ENCODE measurements at regions not wholly inside any gene's neighbourhood (a gene's known extent, or its start where the extent isn't known, plus 50 kb on each side); places are given as distances from the start of the nearest gene placed in this dataset.

GRCh38 chr5:162299793-162300192, 232.2 kb downstream of the GABRG2 start:
- H3K36me3 Mint-ChIP-seq (ENCODE audit: low read depth), result no peaks in the 10 kb centered on the region
- H3K4me1 Mint-ChIP-seq, result peaks cover 3% of the 10 kb centered on the region; the same call in 1 of the 3 replicates
- peaks cover 9% of the 10 kb centered on the region for H3K9me3 Mint-ChIP-seq
- Histone ChIP-seq H3K4me1 (ENCODE audit: insufficient read depth) (no peaks in the 10 kb centered on the region), H3K27me3 (ENCODE audit: insufficient read depth) (no peaks in the 10 kb centered on the region), H4K20me1 (replicated peaks; ENCODE audit: insufficient read depth) (no peaks in the 10 kb centered on the region), H3K4me3 (no peak overlapping the region), H3F3A (replicated peaks; ENCODE audit: low read depth) (no peaks in the 10 kb centered on the region), H3K79me2 (replicated peaks; ENCODE audit: insufficient read depth) (no peaks in the 10 kb centered on the region), H3K36me3 (ENCODE audit: insufficient read depth) (no peaks in the 10 kb centered on the region), H3K4me2 (no peak overlapping the region), H3K9me2 (ENCODE audit: insufficient read depth) (0 out of 2 replicates have a peak, but pooled peaks cover 4% of the 10 kb centered on the region), H3K27ac (ENCODE audit: low read depth) (no peak overlapping the region), H2AFZ (no peak overlapping the region)
- no peak overlapping the region for H3K27ac Mint-ChIP-seq
- DNase-seq (ENCODE audit: low spot score), result no peak
- H3K4me3 Mint-ChIP-seq, result no peak overlapping the region
- no peaks in the 10 kb centered on the region for H3K27me3 Mint-ChIP-seq (ENCODE audit: insufficient read depth, low read depth, poor library complexity)
- TF ChIP-seq POLR2AphosphoS5 (IDR thresholded peaks at IDR 0.05; ENCODE audit: low read depth), result no peak
- no peak for TF ChIP-seq EZH2 (IDR thresholded peaks at IDR 0.05; ENCODE audit: low read depth, unreplicated experiment)
- no peak for TF ChIP-seq ETS1 (IDR thresholded peaks at IDR 0.05)
- no peak for TF ChIP-seq NANOG (IDR thresholded peaks at IDR 0.05; ENCODE audit: borderline replicate concordance)
- no peak for TF ChIP-seq ZNF114 (CRISPR knock-in tag; IDR thresholded peaks at IDR 0.05)
- no peak for TF ChIP-seq EZH2phosphoT487 (IDR thresholded peaks at IDR 0.05; ENCODE audit: unreplicated experiment)
- no peak for TF ChIP-seq CREB1 (CRISPR knock-in tag; IDR thresholded peaks at IDR 0.05; ENCODE audit: low read depth)
- TF ChIP-seq CTCF (conservative IDR thresholded peaks at IDR 0.05; ENCODE audit: low read depth in 2 of 2), result no peak
- no peak for TF ChIP-seq REST (IDR thresholded peaks at IDR 0.05; ENCODE audit: unreplicated experiment)
- no peak for TF ChIP-seq STAT1 (IDR thresholded peaks at IDR 0.05; ENCODE audit: unreplicated experiment)
- no peak for TF ChIP-seq ZNF331 (CRISPR knock-in tag; IDR thresholded peaks at IDR 0.05; ENCODE audit: low read depth)
- no peak for TF ChIP-seq JUNB (IDR thresholded peaks at IDR 0.05; ENCODE audit: unreplicated experiment)
- no peak for TF ChIP-seq ZNF462 (CRISPR knock-in tag; IDR thresholded peaks at IDR 0.05)
- ATAC-seq, result no peak

All from GM23338 (cell line).